Activated T-cell treated with anti-CD3 and anti-CD28 coated beads, Interleukin-2, amount 50 U/mL, for 48 hours (primary cell): ENCODE measurements at regions not wholly inside any gene's neighbourhood (a gene's known extent, or its start where the extent isn't known, plus 50 kb on each side); places are given as distances from the start of the nearest gene placed in this dataset.
"Not testable (repeated sequence)": the region's sequence is repeated elsewhere in the genome, so short reads cannot be mapped to it uniquely, and the experiment has no call there.

Experiments used
- DNase-seq, 2 experiments: peaks; one replicate each; pipeline ENCODE4 v3.0.0-alpha.2; 2020

DNA sequence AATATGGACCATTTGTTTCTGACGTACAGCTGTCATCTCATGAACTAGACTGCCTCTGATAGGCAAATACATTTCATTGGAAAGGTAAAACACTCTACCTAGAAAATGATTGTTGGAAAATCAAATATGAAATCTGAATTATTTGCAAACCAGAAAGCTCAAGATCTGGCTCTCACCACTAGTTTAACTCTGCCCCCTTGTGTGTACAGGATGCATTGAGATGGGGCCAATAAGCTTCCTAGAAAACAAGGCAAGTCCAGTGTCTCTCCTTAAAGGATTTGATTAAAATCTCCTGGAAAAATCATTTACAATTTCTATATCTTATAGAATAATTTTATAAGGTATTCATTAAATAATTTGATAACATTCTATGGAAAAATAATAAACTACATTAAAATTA, 311.9 kb upstream of the ANKH start:
- no peak for DNase-seq

DNA sequence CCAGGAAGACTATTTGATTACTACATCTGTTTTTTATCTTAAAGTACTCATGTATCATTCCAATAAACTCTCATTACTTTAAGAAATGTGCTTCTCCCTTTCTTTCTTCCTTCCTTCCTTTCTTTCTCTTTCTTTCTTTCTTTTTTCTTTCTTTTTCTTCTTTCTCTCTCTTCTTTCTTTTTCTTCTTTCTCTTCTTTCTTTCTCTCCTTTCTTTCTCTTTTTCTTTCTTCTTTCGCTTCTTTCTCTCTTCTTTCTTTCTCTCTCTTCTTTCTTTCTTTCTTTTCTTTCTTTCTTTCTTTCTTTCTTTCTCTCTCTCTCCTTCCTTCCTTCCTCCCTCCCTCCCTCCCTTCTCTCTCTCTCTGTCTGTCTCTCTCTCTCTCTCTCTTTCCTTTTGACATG, 298.6 kb upstream of the ANKH start:
- no peak for DNase-seq

- no peak for DNase-seq
Measured at GRCh38 chr5:15168358-15168757, 296.8 kb upstream of the ANKH start.

- no peak for DNase-seq
Measured at GRCh38 chr5:15160091-15160490, 288.5 kb upstream of the ANKH start.

- no peak for DNase-seq
Measured at GRCh38 chr5:15159606-15160005, 288.0 kb upstream of the ANKH start.

- DNase-seq = no peak
Measured at GRCh38 chr5:15142458-15142857, 270.9 kb upstream of the ANKH start.

DNA sequence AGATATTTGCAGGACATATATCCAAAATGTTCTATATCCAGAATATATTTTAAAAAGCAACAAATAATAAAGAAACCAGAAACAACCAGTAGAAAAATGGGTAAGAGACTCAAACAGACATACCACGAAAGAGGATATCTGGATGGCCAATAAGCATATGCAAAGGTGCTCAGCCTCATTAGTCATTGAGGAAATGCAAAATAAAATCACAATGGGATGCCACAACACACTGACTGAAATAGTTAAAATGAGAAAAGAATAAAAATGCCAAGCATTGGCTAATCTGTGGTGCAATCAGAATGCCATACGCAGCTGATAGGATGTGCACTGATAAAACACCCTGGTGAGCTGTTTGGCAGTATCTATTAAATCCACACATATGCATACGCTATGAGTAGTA, 265.8 kb upstream of the ANKH start:
- no peak for DNase-seq

GRCh38 chr5:15135661-15136060, 264.1 kb upstream of the ANKH start:
- DNase-seq = no peak

GRCh38 chr5:15133456-15133965, 261.9 kb upstream of the ANKH start:
- no peak for DNase-seq

DNA sequence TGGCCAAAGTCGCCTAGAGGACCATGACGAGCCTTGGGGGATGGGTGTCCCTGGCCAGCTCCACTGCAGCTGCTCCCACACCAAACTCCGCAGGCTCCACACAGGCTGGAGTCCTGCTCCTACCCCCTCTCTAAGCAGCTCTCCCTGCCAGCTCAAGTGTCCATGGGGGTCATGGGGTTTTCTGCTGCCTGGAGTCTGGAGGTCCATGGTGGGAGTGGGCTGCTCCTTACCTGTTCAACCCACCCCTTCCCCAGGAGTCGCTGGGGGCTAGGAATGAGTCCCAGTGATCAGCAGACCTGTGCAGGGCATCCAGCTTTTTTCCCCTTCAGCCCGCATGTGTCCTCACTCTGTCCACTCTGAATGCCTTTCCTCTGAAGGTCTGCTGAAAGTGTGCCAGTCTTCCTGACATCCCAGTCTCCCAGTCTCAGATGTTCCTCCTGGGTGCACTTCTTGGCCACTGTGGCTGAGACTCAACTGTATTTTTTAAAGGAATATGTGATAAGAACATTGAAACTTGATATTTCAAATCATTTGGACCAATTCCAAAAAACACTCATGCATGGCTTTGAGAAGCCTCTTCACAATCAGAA, 261.3 kb upstream of the ANKH start:
- no peak for DNase-seq

DNA sequence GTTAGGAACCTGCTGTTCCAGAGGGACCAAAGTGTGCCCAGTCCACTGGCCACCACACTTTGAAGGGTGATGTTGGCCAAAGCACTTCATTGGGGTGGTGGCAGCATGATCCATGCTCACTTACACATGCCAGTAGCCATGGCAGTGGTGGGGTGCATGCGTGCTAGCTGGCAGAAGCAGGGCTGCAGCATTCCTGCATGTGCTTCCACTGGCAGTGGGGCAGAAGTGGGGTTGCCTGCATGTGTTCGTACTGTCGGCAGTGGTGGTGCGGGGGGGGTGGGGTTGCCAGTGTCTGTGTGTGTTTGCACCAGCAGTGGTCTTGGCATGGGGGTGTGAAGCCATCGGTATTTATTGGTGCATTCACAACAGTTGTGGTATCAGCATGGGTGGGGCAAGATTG, 260.3 kb upstream of the ANKH start:
- DNase-seq = no peak

DNA sequence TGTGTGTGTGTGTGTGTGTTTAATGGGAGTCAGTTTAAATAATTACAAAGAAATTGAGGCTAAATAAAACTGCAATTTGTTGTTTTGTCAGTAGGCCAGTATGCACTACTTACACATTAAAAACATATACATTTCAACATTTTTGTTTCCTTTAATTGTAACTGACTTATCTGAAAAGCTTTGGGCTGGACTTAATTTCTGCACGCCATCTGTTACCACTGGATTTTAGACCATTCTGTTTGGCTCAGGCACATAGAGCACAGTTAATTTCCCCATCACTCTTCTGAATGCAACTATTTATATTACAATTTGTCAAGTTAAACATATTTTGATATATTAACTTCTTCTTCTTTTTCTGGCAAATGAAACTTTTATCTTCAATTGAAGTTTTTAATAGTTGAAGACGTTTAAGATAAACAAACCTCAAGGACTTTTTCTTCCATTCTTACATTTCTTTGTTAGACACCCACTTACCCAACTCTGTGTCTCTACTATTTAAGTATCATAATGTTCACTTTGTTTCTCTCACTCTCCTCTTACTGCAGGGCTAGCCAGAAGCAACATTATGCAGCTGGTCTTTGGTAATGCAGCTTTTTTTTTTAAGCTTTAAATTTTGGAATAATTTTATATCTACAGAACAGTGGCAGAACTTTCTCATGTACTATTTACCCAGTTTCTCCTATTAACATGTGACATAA, 253.4 kb upstream of the ANKH start:
- DNase-seq = no peak

DNA sequence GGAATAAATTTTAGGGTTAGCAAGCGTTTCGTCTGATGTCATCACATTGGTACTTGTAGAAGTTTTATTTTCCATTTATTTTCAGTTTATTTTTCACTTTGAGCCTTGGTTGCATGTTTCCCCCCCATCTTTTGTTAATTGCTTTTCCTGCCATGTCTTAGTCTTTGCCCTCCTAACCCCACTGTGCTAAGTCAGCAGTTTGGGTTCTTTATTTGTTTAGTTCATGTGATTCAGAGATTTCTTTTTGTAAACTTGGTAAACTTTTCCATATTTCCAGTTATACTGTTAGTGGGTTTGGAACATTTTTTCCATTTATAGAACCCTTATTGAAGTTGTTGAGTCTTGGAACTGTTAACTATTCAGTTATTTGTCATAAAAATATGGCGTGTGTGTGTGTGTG, 252.9 kb upstream of the ANKH start:
- DNase-seq = no peak

DNA sequence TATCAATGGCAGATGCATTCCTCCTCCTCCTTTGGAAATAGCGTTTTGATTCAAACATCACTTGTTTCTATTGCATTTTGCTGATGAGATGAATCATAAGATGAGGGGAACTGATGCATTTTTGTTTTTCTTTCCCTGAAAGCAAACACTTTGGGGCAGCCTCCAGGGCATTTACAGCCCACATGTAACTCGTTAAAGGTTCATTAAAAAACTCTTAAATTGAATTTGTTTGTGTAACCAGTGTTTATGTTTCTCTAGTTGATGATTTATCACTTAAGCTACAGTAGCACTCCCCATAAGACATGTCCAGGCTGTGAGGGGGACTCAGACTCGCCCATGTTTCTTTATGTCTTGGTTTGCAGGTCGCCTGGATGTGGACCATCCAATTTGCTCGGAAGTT, 246.1 kb upstream of the ANKH start:
- no peak for DNase-seq

GRCh38 chr5:15116996-15117395, 245.4 kb upstream of the ANKH start:
- no peak for DNase-seq

- no peak for DNase-seq
Measured at GRCh38 chr5:15106530-15107283, 235.1 kb upstream of the ANKH start.

GRCh38 chr5:15105799-15106393, 234.3 kb upstream of the ANKH start:
- peak; percentile 36 to 44 for DNase-seq

DNA sequence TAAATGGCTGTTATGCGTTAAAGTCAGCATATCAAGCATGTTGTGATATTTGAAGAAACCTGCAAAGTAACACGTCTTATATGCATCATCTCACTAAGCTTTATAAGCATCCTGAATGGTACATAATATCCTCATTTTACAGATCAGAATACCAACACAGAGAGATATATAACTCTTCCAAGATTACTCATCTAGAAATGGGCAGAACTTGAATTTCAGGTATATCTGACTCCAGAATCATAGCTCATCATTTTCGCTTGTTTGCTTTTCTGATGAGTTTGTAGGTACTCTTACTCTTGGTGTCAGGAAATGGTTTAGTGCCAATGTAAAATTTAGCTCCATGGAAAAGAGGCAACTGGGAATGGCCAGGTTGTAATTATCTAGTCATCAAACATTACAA, 232.3 kb upstream of the ANKH start:
- no peak for DNase-seq

DNA sequence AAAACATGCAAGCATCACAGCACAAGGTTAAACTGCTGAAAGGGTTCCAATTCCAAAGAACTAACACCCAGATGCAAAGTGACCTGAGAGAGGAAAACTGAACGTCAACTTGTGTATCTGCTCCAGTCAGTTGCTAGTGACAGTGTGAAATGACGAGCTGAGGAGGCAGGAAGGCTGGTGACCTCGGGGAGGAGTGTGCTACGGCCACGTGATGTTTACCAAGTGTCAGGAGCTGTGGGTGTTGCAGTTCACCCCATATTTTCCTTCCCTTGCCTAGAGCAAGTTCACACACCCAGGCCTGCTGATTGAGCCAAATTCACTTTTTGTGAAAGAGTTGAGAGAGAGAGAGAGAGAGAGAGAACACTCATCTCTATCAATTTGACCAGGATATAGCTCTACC, 231.6 kb upstream of the ANKH start:
- DNase-seq = no peak

DNA sequence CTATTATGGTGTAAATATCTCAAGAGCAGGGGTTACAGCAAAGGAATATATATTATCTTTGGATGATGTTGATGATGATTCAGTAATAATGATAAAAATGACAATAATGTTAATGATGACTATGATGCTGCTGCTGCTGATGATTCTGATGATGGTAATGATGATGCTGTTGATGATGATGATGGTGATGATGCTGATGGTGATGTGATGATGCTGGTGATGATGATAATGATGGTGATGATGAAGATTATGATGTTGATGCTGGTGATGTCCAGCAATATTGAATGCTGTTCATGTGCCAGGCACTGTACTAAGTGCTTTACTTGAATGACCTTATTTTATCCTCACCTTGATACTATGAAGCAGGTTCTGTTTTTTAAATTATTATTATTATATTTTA, 226.0 kb upstream of the ANKH start:
- no peak for DNase-seq

DNA sequence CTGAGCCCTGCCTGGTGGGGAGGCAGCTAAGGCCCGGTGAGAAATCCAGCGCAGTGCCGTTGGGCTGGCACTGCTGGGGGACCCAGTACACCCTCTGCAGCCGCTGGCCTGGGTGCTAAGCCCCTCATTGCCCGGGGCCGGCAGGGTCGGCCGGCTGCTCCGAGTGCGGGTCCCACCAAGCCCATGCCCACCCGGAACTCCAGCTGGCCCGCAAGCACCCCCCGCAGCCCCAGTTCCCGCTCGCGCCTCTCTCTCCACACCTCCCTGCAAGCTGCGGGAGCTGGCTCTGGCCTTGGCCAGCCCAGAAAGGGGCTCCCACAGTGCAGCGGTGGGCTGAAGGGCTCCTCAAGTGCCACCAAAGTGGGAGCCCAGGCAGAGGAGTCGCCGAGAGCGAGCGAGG, 225.1 kb upstream of the ANKH start:
- DNase-seq = not testable (repeated sequence)

DNA sequence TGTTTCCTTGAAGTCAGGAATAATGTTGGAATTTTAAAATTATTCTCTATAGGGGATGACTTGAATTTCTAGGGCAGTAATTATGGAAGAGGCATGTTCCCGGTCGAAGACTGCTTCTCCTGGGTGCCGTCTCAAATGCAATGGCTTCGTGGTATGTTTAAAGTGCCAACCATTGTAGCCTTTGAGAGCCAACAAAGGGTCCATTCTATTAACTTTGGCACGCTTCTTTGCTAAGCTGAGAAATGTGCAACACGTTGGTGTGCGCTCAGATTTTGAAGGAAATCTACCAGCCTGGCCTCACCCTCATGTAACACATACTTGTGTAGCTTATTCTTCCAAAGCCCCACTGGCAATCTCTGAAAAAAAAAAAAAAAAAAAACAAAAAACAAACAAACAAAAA, 221.2 kb upstream of the ANKH start:
- no peak for DNase-seq

DNA sequence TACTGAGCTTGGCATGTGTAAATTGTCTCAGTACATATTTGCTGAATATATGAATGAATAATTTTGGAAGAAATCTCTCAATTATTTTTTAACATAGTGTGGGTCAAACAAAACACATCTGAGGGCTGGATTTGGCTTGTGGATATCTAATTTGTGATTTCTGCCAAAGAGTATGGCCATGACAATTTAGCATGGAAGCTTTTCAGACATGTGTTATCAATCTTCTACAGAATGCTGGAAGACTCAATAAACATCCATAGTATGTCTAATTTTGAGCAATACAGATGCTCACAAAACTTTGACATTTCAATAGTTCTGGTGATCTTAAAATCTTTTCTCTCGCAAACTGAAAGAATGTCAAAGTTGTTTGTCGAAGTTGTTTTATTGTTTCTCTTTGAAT, 214.1 kb upstream of the ANKH start:
- DNase-seq = no peak

GRCh38 chr5:15082096-15082495, 210.5 kb upstream of the ANKH start:
- DNase-seq = no peak
